ENCODE measurements at regions not wholly inside any gene's neighbourhood (a gene's known extent, or its start where the extent isn't known, plus 50 kb on each side); places are given as distances from the start of the nearest gene placed in this dataset.

DNA sequence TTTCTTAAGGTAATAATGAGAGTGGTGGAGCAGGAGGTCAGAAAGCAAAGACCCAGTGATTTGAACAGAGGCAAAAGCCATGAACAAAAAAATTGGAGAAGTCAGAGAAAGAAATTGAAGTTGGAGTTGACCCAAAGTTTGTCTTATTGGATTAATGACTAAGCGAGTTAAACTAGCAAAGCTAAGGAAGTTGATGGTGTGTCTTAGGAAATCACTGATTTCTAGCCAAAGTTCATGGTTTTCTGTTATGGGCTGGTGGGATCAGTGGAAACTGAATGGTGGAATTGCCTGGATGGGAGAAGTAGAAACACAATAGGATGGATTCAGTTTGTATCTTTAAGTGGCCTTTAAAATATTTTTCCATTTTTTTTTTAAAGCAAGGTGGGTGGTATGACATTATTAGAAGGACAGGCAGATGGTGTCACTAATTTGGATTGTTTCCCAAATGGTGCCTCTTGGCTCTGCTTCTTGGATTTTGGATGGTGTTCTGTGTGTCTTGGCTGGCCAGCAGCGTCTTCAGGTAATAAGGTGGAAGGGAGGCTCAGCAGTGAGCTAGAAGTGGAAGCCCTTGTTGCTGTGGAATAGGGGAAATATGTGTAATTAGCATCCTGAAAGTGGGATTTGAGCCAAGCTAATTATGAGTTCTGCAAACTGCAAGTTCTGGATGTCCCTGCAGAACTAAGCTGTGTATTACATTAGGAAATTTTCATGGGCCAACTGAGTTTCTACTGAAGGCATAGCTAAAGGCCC lies 302.9 kb downstream of the LMO7 start:
- H3K9me3 ChIP-seq (ENCODE audit: control insufficient read depth, insufficient read depth, low read depth, low read length) = no peaks in the 10 kb centered on the region
- H3K4me1 ChIP-seq (ENCODE audit: control insufficient read depth, insufficient read depth, low read length) = no peaks in the 10 kb centered on the region
- in situ Hi-C loops (cut with HindIII; ENCODE audit: low pct_unique_long_range_greater_than_20kb, low sequenced_read_pairs) (no loop called here), intact Hi-C loops (cut with micrococcal nuclease; ENCODE audit: unreplicated experiment) (no loop called here)
- H3K4me3 ChIP-seq (ENCODE audit: low read depth in 2 of 2, low read length in 2 of 2) = no peak overlapping the region
- POLR2A ChIA-PET = no interaction called here
- H3K36me3 ChIP-seq (ENCODE audit: control insufficient read depth, insufficient read depth, low read length) = no peaks in the 10 kb centered on the region
- no peak for TF ChIP-seq TCF7L2 (IDR thresholded peaks at IDR 0.05; ENCODE audit: low read depth, low read length)
- no peak for TF ChIP-seq SIN3A (IDR thresholded peaks at IDR 0.05; ENCODE audit: borderline replicate concordance, insufficient read depth, low read depth, low read length)
- TF ChIP-seq, protein P1, sequence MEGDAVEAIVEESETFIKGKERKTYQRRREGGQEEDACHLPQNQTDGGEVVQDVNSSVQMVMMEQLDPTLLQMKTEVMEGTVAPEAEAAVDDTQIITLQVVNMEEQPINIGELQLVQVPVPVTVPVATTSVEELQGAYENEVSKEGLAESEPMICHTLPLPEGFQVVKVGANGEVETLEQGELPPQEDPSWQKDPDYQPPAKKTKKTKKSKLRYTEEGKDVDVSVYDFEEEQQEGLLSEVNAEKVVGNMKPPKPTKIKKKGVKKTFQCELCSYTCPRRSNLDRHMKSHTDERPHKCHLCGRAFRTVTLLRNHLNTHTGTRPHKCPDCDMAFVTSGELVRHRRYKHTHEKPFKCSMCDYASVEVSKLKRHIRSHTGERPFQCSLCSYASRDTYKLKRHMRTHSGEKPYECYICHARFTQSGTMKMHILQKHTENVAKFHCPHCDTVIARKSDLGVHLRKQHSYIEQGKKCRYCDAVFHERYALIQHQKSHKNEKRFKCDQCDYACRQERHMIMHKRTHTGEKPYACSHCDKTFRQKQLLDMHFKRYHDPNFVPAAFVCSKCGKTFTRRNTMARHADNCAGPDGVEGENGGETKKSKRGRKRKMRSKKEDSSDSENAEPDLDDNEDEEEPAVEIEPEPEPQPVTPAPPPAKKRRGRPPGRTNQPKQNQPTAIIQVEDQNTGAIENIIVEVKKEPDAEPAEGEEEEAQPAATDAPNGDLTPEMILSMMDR (IDR thresholded peaks at IDR 0.05) = no peak
- TF ChIP-seq, protein P2, sequence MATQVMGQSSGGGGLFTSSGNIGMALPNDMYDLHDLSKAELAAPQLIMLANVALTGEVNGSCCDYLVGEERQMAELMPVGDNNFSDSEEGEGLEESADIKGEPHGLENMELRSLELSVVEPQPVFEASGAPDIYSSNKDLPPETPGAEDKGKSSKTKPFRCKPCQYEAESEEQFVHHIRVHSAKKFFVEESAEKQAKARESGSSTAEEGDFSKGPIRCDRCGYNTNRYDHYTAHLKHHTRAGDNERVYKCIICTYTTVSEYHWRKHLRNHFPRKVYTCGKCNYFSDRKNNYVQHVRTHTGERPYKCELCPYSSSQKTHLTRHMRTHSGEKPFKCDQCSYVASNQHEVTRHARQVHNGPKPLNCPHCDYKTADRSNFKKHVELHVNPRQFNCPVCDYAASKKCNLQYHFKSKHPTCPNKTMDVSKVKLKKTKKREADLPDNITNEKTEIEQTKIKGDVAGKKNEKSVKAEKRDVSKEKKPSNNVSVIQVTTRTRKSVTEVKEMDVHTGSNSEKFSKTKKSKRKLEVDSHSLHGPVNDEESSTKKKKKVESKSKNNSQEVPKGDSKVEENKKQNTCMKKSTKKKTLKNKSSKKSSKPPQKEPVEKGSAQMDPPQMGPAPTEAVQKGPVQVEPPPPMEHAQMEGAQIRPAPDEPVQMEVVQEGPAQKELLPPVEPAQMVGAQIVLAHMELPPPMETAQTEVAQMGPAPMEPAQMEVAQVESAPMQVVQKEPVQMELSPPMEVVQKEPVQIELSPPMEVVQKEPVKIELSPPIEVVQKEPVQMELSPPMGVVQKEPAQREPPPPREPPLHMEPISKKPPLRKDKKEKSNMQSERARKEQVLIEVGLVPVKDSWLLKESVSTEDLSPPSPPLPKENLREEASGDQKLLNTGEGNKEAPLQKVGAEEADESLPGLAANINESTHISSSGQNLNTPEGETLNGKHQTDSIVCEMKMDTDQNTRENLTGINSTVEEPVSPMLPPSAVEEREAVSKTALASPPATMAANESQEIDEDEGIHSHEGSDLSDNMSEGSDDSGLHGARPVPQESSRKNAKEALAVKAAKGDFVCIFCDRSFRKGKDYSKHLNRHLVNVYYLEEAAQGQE (IDR thresholded peaks at IDR 0.05; ENCODE audit: insufficient read depth in 1 of 2, low read depth in 2 of 2, low read length in 1 of 2) = no peak
- no peak for TF ChIP-seq POLR2AphosphoS5 (IDR thresholded peaks at IDR 0.05; ENCODE audit: low read depth, low read length)
- no TSS peak for BruUV-seq (replicated peaks)
- DNase-seq (ENCODE audit: low read depth, low spot score) (no peak), ATAC-seq (no peak)
- no peaks in the 10 kb centered on the region for H3K27me3 ChIP-seq (ENCODE audit: control insufficient read depth, insufficient read depth, low read length)
- no peak overlapping the region for H3K27ac ChIP-seq (ENCODE audit: low read length)
- CTCF ChIA-PET = no interaction called here

DNA sequence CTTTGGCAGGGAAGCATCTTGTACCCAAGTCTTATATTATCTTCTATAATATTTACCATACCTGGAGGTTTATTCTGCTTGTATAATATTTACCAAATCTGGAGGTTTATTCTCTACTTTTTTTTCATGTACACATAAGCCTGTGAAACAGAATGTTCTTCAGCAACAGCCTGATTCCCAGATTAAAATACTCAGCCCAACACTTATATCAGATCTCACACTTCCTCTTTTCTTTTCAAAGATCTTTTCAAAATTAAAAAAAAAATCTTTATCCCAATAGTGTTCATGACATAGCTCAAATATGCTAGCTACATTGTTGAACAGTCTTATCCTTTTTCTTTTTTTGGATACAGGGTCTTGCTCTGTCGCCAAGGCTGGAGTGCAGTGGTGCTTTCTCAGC lies 300.7 kb downstream of the LMO7 start:
- POLR2A ChIA-PET = no interaction called here
- no peak overlapping the region for H3K27ac ChIP-seq (ENCODE audit: low read length)
- no peak for ATAC-seq
- no peaks in the 10 kb centered on the region for H3K4me1 ChIP-seq (ENCODE audit: control insufficient read depth, insufficient read depth, low read length)
- H3K9me3 ChIP-seq (ENCODE audit: control insufficient read depth, insufficient read depth, low read depth, low read length) = no peaks in the 10 kb centered on the region
- H3K36me3 ChIP-seq (ENCODE audit: control insufficient read depth, insufficient read depth, low read length) = no peaks in the 10 kb centered on the region
- H3K4me3 ChIP-seq (ENCODE audit: low read depth in 2 of 2, low read length in 2 of 2) = no peak overlapping the region
- intact Hi-C loops (cut with micrococcal nuclease; ENCODE audit: unreplicated experiment) = no loop called here
- in situ Hi-C loops (cut with HindIII; ENCODE audit: low pct_unique_long_range_greater_than_20kb, low sequenced_read_pairs) = no loop called here
- H3K27me3 ChIP-seq (ENCODE audit: control insufficient read depth, insufficient read depth, low read length) = no peaks in the 10 kb centered on the region
- TF ChIP-seq, protein P2 (IDR thresholded peaks at IDR 0.05; ENCODE audit: insufficient read depth in 1 of 2, low read depth in 2 of 2, low read length in 1 of 2) = no peak
- TF ChIP-seq POLR2AphosphoS5 (IDR thresholded peaks at IDR 0.05; ENCODE audit: low read depth, low read length) = no peak
- TF ChIP-seq, protein P1 (IDR thresholded peaks at IDR 0.05) = no peak
- no peak for TF ChIP-seq TCF7L2 (IDR thresholded peaks at IDR 0.05; ENCODE audit: low read depth, low read length)
- no peak for TF ChIP-seq SIN3A (IDR thresholded peaks at IDR 0.05; ENCODE audit: borderline replicate concordance, insufficient read depth, low read depth, low read length)
- CTCF ChIA-PET = no interaction called here
- no peak for DNase-seq (ENCODE audit: low read depth, low spot score)
- no TSS peak for BruUV-seq (replicated peaks)

Measured in Panc1 (cell line).